ENCODE measurements at regions not wholly inside any gene's neighbourhood (a gene's known extent, or its start where the extent isn't known, plus 50 kb on each side); places are given as distances from the start of the nearest gene placed in this dataset.

DNA sequence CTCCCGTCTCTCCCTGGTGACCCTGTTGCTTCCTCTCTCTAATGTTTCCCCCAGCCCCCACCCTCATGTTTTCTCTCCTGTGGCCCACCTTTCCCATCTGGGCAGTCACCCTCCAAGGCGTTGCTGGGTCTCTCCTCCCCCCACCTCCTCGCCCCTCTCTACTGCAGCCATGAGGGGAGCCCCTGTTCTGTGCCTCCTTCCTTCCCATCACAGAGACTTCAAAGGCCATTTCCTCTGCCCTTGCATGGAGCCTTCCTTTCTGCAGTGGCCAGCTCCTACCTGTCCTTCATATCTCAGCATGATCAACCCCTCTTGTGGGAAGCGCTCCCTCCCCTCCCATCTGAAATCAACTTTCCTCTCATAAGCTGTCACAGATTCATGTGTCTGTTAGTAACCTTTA, 194.0 kb upstream of the PRSS58 start:
- TF ChIP-seq ZBTB40 (IDR thresholded peaks at IDR 0.05): no peak
- no peak for TF ChIP-seq ZBTB40 (CRISPR knock-in tag; IDR thresholded peaks at IDR 0.05)
- TF ChIP-seq, protein P1, sequence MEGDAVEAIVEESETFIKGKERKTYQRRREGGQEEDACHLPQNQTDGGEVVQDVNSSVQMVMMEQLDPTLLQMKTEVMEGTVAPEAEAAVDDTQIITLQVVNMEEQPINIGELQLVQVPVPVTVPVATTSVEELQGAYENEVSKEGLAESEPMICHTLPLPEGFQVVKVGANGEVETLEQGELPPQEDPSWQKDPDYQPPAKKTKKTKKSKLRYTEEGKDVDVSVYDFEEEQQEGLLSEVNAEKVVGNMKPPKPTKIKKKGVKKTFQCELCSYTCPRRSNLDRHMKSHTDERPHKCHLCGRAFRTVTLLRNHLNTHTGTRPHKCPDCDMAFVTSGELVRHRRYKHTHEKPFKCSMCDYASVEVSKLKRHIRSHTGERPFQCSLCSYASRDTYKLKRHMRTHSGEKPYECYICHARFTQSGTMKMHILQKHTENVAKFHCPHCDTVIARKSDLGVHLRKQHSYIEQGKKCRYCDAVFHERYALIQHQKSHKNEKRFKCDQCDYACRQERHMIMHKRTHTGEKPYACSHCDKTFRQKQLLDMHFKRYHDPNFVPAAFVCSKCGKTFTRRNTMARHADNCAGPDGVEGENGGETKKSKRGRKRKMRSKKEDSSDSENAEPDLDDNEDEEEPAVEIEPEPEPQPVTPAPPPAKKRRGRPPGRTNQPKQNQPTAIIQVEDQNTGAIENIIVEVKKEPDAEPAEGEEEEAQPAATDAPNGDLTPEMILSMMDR (CRISPR knock-in tag; IDR thresholded peaks at IDR 0.05): no peak
- TF ChIP-seq TARDBP (CRISPR knock-in tag; IDR thresholded peaks at IDR 0.05): no peak
- no peak for TF ChIP-seq NR2C2 (CRISPR knock-in tag; IDR thresholded peaks at IDR 0.05; ENCODE audit: borderline replicate concordance)
- TF ChIP-seq, protein P2, sequence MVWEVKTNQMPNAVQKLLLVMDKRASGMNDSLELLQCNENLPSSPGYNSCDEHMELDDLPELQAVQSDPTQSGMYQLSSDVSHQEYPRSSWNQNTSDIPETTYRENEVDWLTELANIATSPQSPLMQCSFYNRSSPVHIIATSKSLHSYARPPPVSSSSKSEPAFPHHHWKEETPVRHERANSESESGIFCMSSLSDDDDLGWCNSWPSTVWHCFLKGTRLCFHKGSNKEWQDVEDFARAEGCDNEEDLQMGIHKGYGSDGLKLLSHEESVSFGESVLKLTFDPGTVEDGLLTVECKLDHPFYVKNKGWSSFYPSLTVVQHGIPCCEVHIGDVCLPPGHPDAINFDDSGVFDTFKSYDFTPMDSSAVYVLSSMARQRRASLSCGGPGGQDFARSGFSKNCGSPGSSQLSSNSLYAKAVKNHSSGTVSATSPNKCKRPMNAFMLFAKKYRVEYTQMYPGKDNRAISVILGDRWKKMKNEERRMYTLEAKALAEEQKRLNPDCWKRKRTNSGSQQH (CRISPR knock-in tag; IDR thresholded peaks at IDR 0.05; ENCODE audit: low read depth): no peak
- TF ChIP-seq ZNF138 (CRISPR knock-in tag; IDR thresholded peaks at IDR 0.05; ENCODE audit: low read depth): no peak
- TF ChIP-seq POLR2AphosphoS5 (IDR thresholded peaks at IDR 0.05; ENCODE audit: low read depth, low read length): no peak
- TF ChIP-seq MED13 (CRISPR knock-in tag; IDR thresholded peaks at IDR 0.05): no peak
- no peak for TF ChIP-seq ZFP36L2 (CRISPR knock-in tag; IDR thresholded peaks at IDR 0.05)
- TF ChIP-seq CCDC6 (CRISPR knock-in tag; IDR thresholded peaks at IDR 0.05): no peak
